ENCODE measurements at regions not wholly inside any gene's neighbourhood (a gene's known extent, or its start where the extent isn't known, plus 50 kb on each side); places are given as distances from the start of the nearest gene placed in this dataset.
A peak's percentile ranks its signal among the peaks of the same experiment; 100 is the strongest.

DNA sequence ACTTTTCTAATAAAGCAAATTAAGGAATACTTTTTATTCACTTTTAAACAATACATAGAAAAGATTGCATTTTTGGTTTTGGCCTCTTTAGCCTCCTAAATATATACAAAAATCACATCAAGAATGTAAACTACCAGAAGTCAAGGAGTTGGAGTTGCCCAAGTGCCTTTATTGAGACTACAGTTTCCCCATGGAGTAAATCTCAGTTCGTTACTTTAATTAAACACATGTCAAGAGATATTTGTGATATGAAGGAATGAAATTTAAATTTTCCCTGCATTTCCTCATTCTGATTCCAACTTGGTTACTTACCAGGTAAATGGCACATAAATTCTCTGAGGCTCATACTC lies 492.9 kb downstream of the TNS3 start:
- intact Hi-C loops (cut with micrococcal nuclease): no loop called here

GRCh38 chr7:47088329-47089067 lies 493.4 kb downstream of the TNS3 start:
- Histone ChIP-seq H3K27ac (ENCODE audit: low read length) (no peak overlapping the region), H3K27me3 (ENCODE audit: control insufficient read depth, insufficient read depth, low read length) (no peaks in the 10 kb centered on the region), H3K9me3 (ENCODE audit: control insufficient read depth, insufficient read depth, low read length) (no peaks in the 10 kb centered on the region), H3K4me3 (ENCODE audit: low read length) (no peak overlapping the region), H3K4me1 (ENCODE audit: control insufficient read depth, insufficient read depth, low read length) (no peaks in the 10 kb centered on the region), H3K36me3 (ENCODE audit: control insufficient read depth, insufficient read depth, low read length) (no peaks in the 10 kb centered on the region)
- peaks cover 0 to 5% of the 10 kb centered on the region in 2 donors for H3K27me3 Mint-ChIP-seq (ENCODE audit: low read depth in 2 of 2)
- WGBS (ENCODE audit: insufficient coverage): 46% methylated on average over 13 of the region's 14 CpGs
- TF ChIP-seq, protein P1, sequence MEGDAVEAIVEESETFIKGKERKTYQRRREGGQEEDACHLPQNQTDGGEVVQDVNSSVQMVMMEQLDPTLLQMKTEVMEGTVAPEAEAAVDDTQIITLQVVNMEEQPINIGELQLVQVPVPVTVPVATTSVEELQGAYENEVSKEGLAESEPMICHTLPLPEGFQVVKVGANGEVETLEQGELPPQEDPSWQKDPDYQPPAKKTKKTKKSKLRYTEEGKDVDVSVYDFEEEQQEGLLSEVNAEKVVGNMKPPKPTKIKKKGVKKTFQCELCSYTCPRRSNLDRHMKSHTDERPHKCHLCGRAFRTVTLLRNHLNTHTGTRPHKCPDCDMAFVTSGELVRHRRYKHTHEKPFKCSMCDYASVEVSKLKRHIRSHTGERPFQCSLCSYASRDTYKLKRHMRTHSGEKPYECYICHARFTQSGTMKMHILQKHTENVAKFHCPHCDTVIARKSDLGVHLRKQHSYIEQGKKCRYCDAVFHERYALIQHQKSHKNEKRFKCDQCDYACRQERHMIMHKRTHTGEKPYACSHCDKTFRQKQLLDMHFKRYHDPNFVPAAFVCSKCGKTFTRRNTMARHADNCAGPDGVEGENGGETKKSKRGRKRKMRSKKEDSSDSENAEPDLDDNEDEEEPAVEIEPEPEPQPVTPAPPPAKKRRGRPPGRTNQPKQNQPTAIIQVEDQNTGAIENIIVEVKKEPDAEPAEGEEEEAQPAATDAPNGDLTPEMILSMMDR (IDR thresholded peaks at IDR 0.05): peak; percentile 59
- DNase-seq (peak in 1 of 2 donors; percentile 50), ATAC-seq (peak in 2 of 3 donors; percentile 50 to 51)
- no peaks in the 10 kb centered on the region for H3K36me3 Mint-ChIP-seq
- H3K9me3 Mint-ChIP-seq: no peaks in the 10 kb centered on the region
- intact Hi-C loops (cut with micrococcal nuclease): loop anchor here (1.0 kb wide), 1 partner anchor 1170 kb away; no protein-coding TSS in a partner anchor
- H3K4me3 Mint-ChIP-seq: no peak overlapping the region
- no peaks in the 10 kb centered on the region for H3K4me1 Mint-ChIP-seq
- H3K27ac Mint-ChIP-seq: no peak overlapping the region

More for the DNA sequence above, 492.9 kb downstream of the TNS3 start:
- no peak overlapping the region for H3K27ac ChIP-seq (ENCODE audit: low read length)
- Mint-ChIP-seq H3K4me1 (no peaks in the 10 kb centered on the region), H3K36me3 (no peaks in the 10 kb centered on the region), H3K9me3 (no peaks in the 10 kb centered on the region), H3K4me3 (no peak overlapping the region), H3K27me3 (ENCODE audit: low read depth in 2 of 2) (peaks cover 0 to 5% of the 10 kb centered on the region in 2 donors), H3K27ac (no peak overlapping the region)
- no peaks in the 10 kb centered on the region for H3K4me1 ChIP-seq (ENCODE audit: control insufficient read depth, insufficient read depth, low read length)
- DNase-seq: no peak
- no peak overlapping the region for H3K4me3 ChIP-seq (ENCODE audit: low read length)
- no peaks in the 10 kb centered on the region for H3K36me3 ChIP-seq (ENCODE audit: control insufficient read depth, insufficient read depth, low read length)
- WGBS (ENCODE audit: insufficient coverage): no CpG with 5 or more reads among the region's 1 CpG
- no peaks in the 10 kb centered on the region for H3K27me3 ChIP-seq (ENCODE audit: control insufficient read depth, insufficient read depth, low read length)
- ATAC-seq: no peak
- TF ChIP-seq, protein P1 (IDR thresholded peaks at IDR 0.05): peak; percentile 0
- no peaks in the 10 kb centered on the region for H3K9me3 ChIP-seq (ENCODE audit: control insufficient read depth, insufficient read depth, low read length)

- no peak overlapping the region for H3K27ac Mint-ChIP-seq
- intact Hi-C loops (cut with micrococcal nuclease): loop anchor here (1.0 kb wide), 1 partner anchor 1170 kb away; no protein-coding TSS in a partner anchor
- 48% methylated on average over 2 of the region's 2 CpGs for WGBS (ENCODE audit: insufficient coverage)
- Histone ChIP-seq H3K27ac (ENCODE audit: low read length) (no peak overlapping the region), H3K4me3 (ENCODE audit: low read length) (no peak overlapping the region), H3K27me3 (ENCODE audit: control insufficient read depth, insufficient read depth, low read length) (no peaks in the 10 kb centered on the region), H3K9me3 (ENCODE audit: control insufficient read depth, insufficient read depth, low read length) (no peaks in the 10 kb centered on the region), H3K36me3 (ENCODE audit: control insufficient read depth, insufficient read depth, low read length) (no peaks in the 10 kb centered on the region), H3K4me1 (ENCODE audit: control insufficient read depth, insufficient read depth, low read length) (no peaks in the 10 kb centered on the region)
- H3K27me3 Mint-ChIP-seq (ENCODE audit: low read depth in 2 of 2): peaks cover 0 to 5% of the 10 kb centered on the region in 2 donors
- DNase-seq (no peak), ATAC-seq (no peak)
- TF ChIP-seq, protein P1 (IDR thresholded peaks at IDR 0.05): no peak
- H3K4me1 Mint-ChIP-seq: no peaks in the 10 kb centered on the region
- H3K9me3 Mint-ChIP-seq: no peaks in the 10 kb centered on the region
- no peaks in the 10 kb centered on the region for H3K36me3 Mint-ChIP-seq
- no peak overlapping the region for H3K4me3 Mint-ChIP-seq
These were observed 494.0 kb downstream of the TNS3 start for GRCh38 chr7:47087866-47088265.

Data from natural killer cell (primary cell).